Immature natural killer cell (primary cell): ENCODE measurements at regions not wholly inside any gene's neighbourhood (a gene's known extent, or its start where the extent isn't known, plus 50 kb on each side); places are given as distances from the start of the nearest gene placed in this dataset.

Experiments used
- DNase-seq, 3 donors: peaks; one replicate each; pipeline ENCODE4 v3.0.0; 2022; ENCODE audit warnings: mixed read lengths in 1 of 3
- H3K27ac Mint-ChIP-seq, 6 donors: one replicate each; pipeline ENCODE4 v1.8.0; 2020; ENCODE audit warnings: mixed read lengths in 6 of 6, mild to moderate bottlenecking in 5 of 6, inconsistent platforms in 4 of 6, moderate library complexity in 3 of 6
- H3K27me3 Mint-ChIP-seq, 3 donors: one replicate each; pipeline ENCODE4 v1.8.0; 2020 to 2021; ENCODE audit warnings: low read depth in 3 of 3, mild to moderate bottlenecking in 3 of 3, mixed read lengths in 3 of 3, moderate library complexity in 3 of 3, inconsistent platforms in 1 of 3
- H3K36me3 Mint-ChIP-seq, 3 donors: one replicate each; pipeline ENCODE4 v1.8.0; 2020; ENCODE audit warnings: mixed read lengths in 3 of 3, inconsistent platforms in 2 of 3, mild to moderate bottlenecking in 2 of 3
- H3K4me1 Mint-ChIP-seq, 2 donors: one replicate each; pipeline ENCODE4 v1.8.0; 2020; ENCODE audit warnings: inconsistent platforms in 2 of 2, mild to moderate bottlenecking in 2 of 2, mixed read lengths in 2 of 2, moderate library complexity in 1 of 2
- H3K4me3 Mint-ChIP-seq, 5 donors: one replicate each; pipeline ENCODE4 v1.8.0; 2020; ENCODE audit warnings: mild to moderate bottlenecking in 5 of 5, mixed read lengths in 5 of 5, inconsistent platforms in 3 of 5, moderate library complexity in 3 of 5
- H3K9me3 Mint-ChIP-seq, 6 donors: one replicate each; pipeline ENCODE4 v1.8.0; 2020; ENCODE audit warnings: mild to moderate bottlenecking in 6 of 6, mixed read lengths in 6 of 6, inconsistent platforms in 4 of 6, moderate library complexity in 3 of 6

GRCh38 chr9:107992271-107992670 is 502.7 kb upstream of the KLF4 start:
- Mint-ChIP-seq H3K27me3 (peaks cover 0 to 2% (median 0%) of the 10 kb centered on the region in 3 donors), H3K9me3 (peaks cover 0 to 5% (median 3%) of the 10 kb centered on the region in 6 donors), H3K4me3 (no peak overlapping the region), H3K36me3 (no peaks in the 10 kb centered on the region), H3K4me1 (no peaks in the 10 kb centered on the region), H3K27ac (no peak overlapping the region)
- no peak for DNase-seq

- Mint-ChIP-seq H3K4me1 (no peaks in the 10 kb centered on the region), H3K9me3 (peaks cover 0 to 5% (median 3%) of the 10 kb centered on the region in 6 donors), H3K4me3 (no peak overlapping the region), H3K36me3 (no peaks in the 10 kb centered on the region), H3K27ac (no peak overlapping the region), H3K27me3 (peaks cover 0 to 2% (median 0%) of the 10 kb centered on the region in 3 donors)
- no peak for DNase-seq
Measured at GRCh38 chr9:107991581-107991980, 502.0 kb upstream of the KLF4 start.

GRCh38 chr9:107989544-107989943 is 500.0 kb upstream of the KLF4 start:
- Mint-ChIP-seq H3K27ac (no peak overlapping the region), H3K27me3 (peaks cover 0 to 2% (median 0%) of the 10 kb centered on the region in 3 donors), H3K4me3 (no peak overlapping the region), H3K9me3 (peaks cover 0 to 8% (median 4%) of the 10 kb centered on the region in 6 donors), H3K4me1 (no peaks in the 10 kb centered on the region), H3K36me3 (no peaks in the 10 kb centered on the region)
- no peak for DNase-seq

GRCh38 chr9:107989099-107989498 is 499.5 kb upstream of the KLF4 start:
- Mint-ChIP-seq H3K4me1 (no peaks in the 10 kb centered on the region), H3K27ac (no peak overlapping the region), H3K9me3 (peaks cover 0 to 8% (median 4%) of the 10 kb centered on the region in 6 donors), H3K4me3 (no peak overlapping the region), H3K36me3 (no peaks in the 10 kb centered on the region), H3K27me3 (peaks cover 0 to 2% (median 0%) of the 10 kb centered on the region in 3 donors)
- DNase-seq, result no peak

GRCh38 chr9:107984956-107985355 is 495.4 kb upstream of the KLF4 start:
- Mint-ChIP-seq H3K9me3 (peaks cover 0 to 8% (median 3%) of the 10 kb centered on the region in 6 donors), H3K4me1 (no peaks in the 10 kb centered on the region), H3K27me3 (no peaks in the 10 kb centered on the region), H3K4me3 (no peak overlapping the region), H3K36me3 (no peaks in the 10 kb centered on the region), H3K27ac (no peak overlapping the region)
- no peak for DNase-seq

- H3K36me3 Mint-ChIP-seq, result no peaks in the 10 kb centered on the region
- H3K27me3 Mint-ChIP-seq, result no peaks in the 10 kb centered on the region
- H3K4me1 Mint-ChIP-seq, result no peaks in the 10 kb centered on the region
- H3K27ac Mint-ChIP-seq, result no peak overlapping the region
- no peak overlapping the region for H3K4me3 Mint-ChIP-seq
- DNase-seq, result no peak
- H3K9me3 Mint-ChIP-seq, result peaks cover 0 to 4% (median 3%) of the 10 kb centered on the region in 6 donors
Measured at GRCh38 chr9:107983762-107984161, 494.2 kb upstream of the KLF4 start.

GRCh38 chr9:107983181-107983603 is 493.6 kb upstream of the KLF4 start:
- no peak overlapping the region for H3K4me3 Mint-ChIP-seq
- H3K9me3 Mint-ChIP-seq, result peaks cover 0 to 4% (median 3%) of the 10 kb centered on the region in 6 donors
- no peaks in the 10 kb centered on the region for H3K36me3 Mint-ChIP-seq
- DNase-seq, result no peak
- no peak overlapping the region for H3K27ac Mint-ChIP-seq
- H3K27me3 Mint-ChIP-seq, result no peaks in the 10 kb centered on the region
- no peaks in the 10 kb centered on the region for H3K4me1 Mint-ChIP-seq

GRCh38 chr9:107982745-107983144 is 493.2 kb upstream of the KLF4 start:
- H3K36me3 Mint-ChIP-seq, result no peaks in the 10 kb centered on the region
- H3K27me3 Mint-ChIP-seq, result no peaks in the 10 kb centered on the region
- DNase-seq, result no peak
- H3K4me1 Mint-ChIP-seq, result no peaks in the 10 kb centered on the region
- H3K4me3 Mint-ChIP-seq, result no peak overlapping the region
- H3K27ac Mint-ChIP-seq, result no peak overlapping the region
- peaks cover 0 to 4% (median 3%) of the 10 kb centered on the region in 6 donors for H3K9me3 Mint-ChIP-seq

- H3K9me3 Mint-ChIP-seq, result peaks cover 0 to 4% (median 2%) of the 10 kb centered on the region in 6 donors
- H3K27me3 Mint-ChIP-seq, result no peaks in the 10 kb centered on the region
- no peaks in the 10 kb centered on the region for H3K4me1 Mint-ChIP-seq
- DNase-seq, result no peak
- no peak overlapping the region for H3K4me3 Mint-ChIP-seq
- no peaks in the 10 kb centered on the region for H3K36me3 Mint-ChIP-seq
- no peak overlapping the region for H3K27ac Mint-ChIP-seq
Measured at GRCh38 chr9:107982001-107982400, 492.4 kb upstream of the KLF4 start.

- no peak for DNase-seq
- H3K27me3 Mint-ChIP-seq, result no peaks in the 10 kb centered on the region
- H3K36me3 Mint-ChIP-seq, result no peaks in the 10 kb centered on the region
- H3K27ac Mint-ChIP-seq, result no peak overlapping the region
- peaks cover 0 to 4% (median 0%) of the 10 kb centered on the region in 6 donors for H3K9me3 Mint-ChIP-seq
- no peak overlapping the region for H3K4me3 Mint-ChIP-seq
- H3K4me1 Mint-ChIP-seq, result no peaks in the 10 kb centered on the region
Measured at GRCh38 chr9:107980984-107981383, 491.4 kb upstream of the KLF4 start.

- Mint-ChIP-seq H3K27me3 (peaks cover 0 to 5% (median 0%) of the 10 kb centered on the region in 3 donors), H3K27ac (no peak overlapping the region), H3K4me3 (no peak overlapping the region), H3K4me1 (no peaks in the 10 kb centered on the region), H3K9me3 (peaks cover 0 to 9% (median 3%) of the 10 kb centered on the region in 6 donors), H3K36me3 (no peaks in the 10 kb centered on the region)
- DNase-seq, result no peak
Measured at GRCh38 chr9:107976767-107977166, 487.2 kb upstream of the KLF4 start.

GRCh38 chr9:107975426-107976010 is 485.9 kb upstream of the KLF4 start:
- Mint-ChIP-seq H3K27ac (no peak overlapping the region), H3K36me3 (no peaks in the 10 kb centered on the region), H3K4me3 (no peak overlapping the region), H3K4me1 (no peaks in the 10 kb centered on the region), H3K27me3 (peaks cover 0 to 5% (median 0%) of the 10 kb centered on the region in 3 donors), H3K9me3 (peaks cover 0 to 9% (median 3%) of the 10 kb centered on the region in 6 donors)
- DNase-seq, result no peak

- peaks cover 0 to 5% (median 0%) of the 10 kb centered on the region in 3 donors for H3K27me3 Mint-ChIP-seq
- no peaks in the 10 kb centered on the region for H3K4me1 Mint-ChIP-seq
- no peak overlapping the region for H3K27ac Mint-ChIP-seq
- no peak for DNase-seq
- H3K4me3 Mint-ChIP-seq, result no peak overlapping the region
- H3K36me3 Mint-ChIP-seq, result no peaks in the 10 kb centered on the region
- H3K9me3 Mint-ChIP-seq, result peaks cover 0 to 9% (median 3%) of the 10 kb centered on the region in 6 donors
Measured at GRCh38 chr9:107973451-107973850, 483.9 kb upstream of the KLF4 start.

GRCh38 chr9:107972346-107972745 is 482.8 kb upstream of the KLF4 start:
- DNase-seq, result no peak
- no peak overlapping the region for H3K27ac Mint-ChIP-seq
- peaks cover 0 to 5% (median 0%) of the 10 kb centered on the region in 3 donors for H3K27me3 Mint-ChIP-seq
- H3K4me3 Mint-ChIP-seq, result no peak overlapping the region
- no peaks in the 10 kb centered on the region for H3K36me3 Mint-ChIP-seq
- H3K4me1 Mint-ChIP-seq, result no peaks in the 10 kb centered on the region
- H3K9me3 Mint-ChIP-seq, result peaks cover 2 to 9% (median 4%) of the 10 kb centered on the region in 6 donors

- Mint-ChIP-seq H3K36me3 (no peaks in the 10 kb centered on the region), H3K9me3 (peaks cover 0 to 13% (median 5%) of the 10 kb centered on the region in 6 donors), H3K4me3 (no peak overlapping the region), H3K27ac (no peak overlapping the region), H3K4me1 (no peaks in the 10 kb centered on the region), H3K27me3 (peaks cover 0 to 5% (median 0%) of the 10 kb centered on the region in 3 donors)
- DNase-seq, result no peak
Measured at GRCh38 chr9:107971241-107971640, 481.7 kb upstream of the KLF4 start.
